ENCODE measurements at regions not wholly inside any gene's neighbourhood (a gene's known extent, or its start where the extent isn't known, plus 50 kb on each side); places are given as distances from the start of the nearest gene placed in this dataset.
A peak's percentile ranks its signal among the peaks of the same experiment; 100 is the strongest.

GRCh38 chr2:195586062-195586714 is 70.8 kb upstream of the SLC39A10 start:
- no peak for DNase-seq
- no peak overlapping the region for H3K27ac ChIP-seq

GRCh38 chr2:195582188-195582587 is 74.8 kb upstream of the SLC39A10 start:
- FAIRE-seq (no peak), ATAC-seq (no peak), DNase-seq (no peak)
- no peaks in the 10 kb centered on the region for H3K36me3 ChIP-seq
- no peaks in the 10 kb centered on the region for H3K27me3 ChIP-seq
- H3K27ac ChIP-seq, result no peak overlapping the region
- H3K9me3 ChIP-seq, result no peaks in the 10 kb centered on the region
- intact Hi-C loops (cut with DNase I), result no loop called here
- WGBS, 2 donors, result 90 to 94% methylated on average over 1 of the region's 1 CpG
- no peak overlapping the region for H3K4me3 ChIP-seq
- TF ChIP-seq CTCF (IDR thresholded peaks at IDR 0.05), result no peak
- H3K4me1 ChIP-seq, result no peaks in the 10 kb centered on the region

More at GRCh38 chr2:195586062-195586714, 70.8 kb upstream of the SLC39A10 start:
- no peaks in the 10 kb centered on the region for H3K4me1 ChIP-seq
- 44 to 50% methylated on average over 1 of the region's 1 CpG for WGBS, 2 donors
- ATAC-seq (no peak), FAIRE-seq (no peak)
- no peaks in the 10 kb centered on the region for H3K27me3 ChIP-seq
- H3K9me3 ChIP-seq, result no peaks in the 10 kb centered on the region
- no peak for TF ChIP-seq CTCF (IDR thresholded peaks at IDR 0.05)
- intact Hi-C loops (cut with DNase I), result no loop called here
- H3K4me3 ChIP-seq, result no peak overlapping the region
- H3K36me3 ChIP-seq, result no peaks in the 10 kb centered on the region

- H3K27ac ChIP-seq, result no peak overlapping the region
- H3K36me3 ChIP-seq, result no peaks in the 10 kb centered on the region
- no peak overlapping the region for H3K4me3 ChIP-seq
- 77 to 81% methylated on average over 2 of the region's 2 CpGs for WGBS, 2 donors
- peaks cover 0 to 7% (median 0%) of the 10 kb centered on the region in 3 donors for H3K4me1 ChIP-seq
- DNase-seq (no peak), FAIRE-seq (no peak), ATAC-seq (peak in 1 of 4 donors; percentile 51)
- no peak for TF ChIP-seq CTCF (IDR thresholded peaks at IDR 0.05)
- H3K9me3 ChIP-seq, result no peaks in the 10 kb centered on the region
- H3K27me3 ChIP-seq, result no peaks in the 10 kb centered on the region
- intact Hi-C loops (cut with DNase I), result no loop called here
Measured at GRCh38 chr2:195579776-195580555, 77.1 kb upstream of the SLC39A10 start.

GRCh38 chr2:195575879-195576401 is 81.1 kb upstream of the SLC39A10 start:
- H3K4me3 ChIP-seq, result no peak overlapping the region
- ATAC-seq, result peak in 3 of 4 donors; percentile 66 to 85 (median 71)
- no peak for FAIRE-seq
- no peak for TF ChIP-seq CTCF (IDR thresholded peaks at IDR 0.05)
- H3K27me3 ChIP-seq, result no peaks in the 10 kb centered on the region
- H3K4me1 ChIP-seq, result peaks cover 0 to 7% (median 0%) of the 10 kb centered on the region in 3 donors
- no peak overlapping the region for H3K27ac ChIP-seq
- no peaks in the 10 kb centered on the region for H3K9me3 ChIP-seq
- no peaks in the 10 kb centered on the region for H3K36me3 ChIP-seq
- no peak for DNase-seq
- intact Hi-C loops (cut with DNase I), result no loop called here
- 13 to 14% methylated on average over 4 of the region's 4 CpGs for WGBS, 2 donors
